C4-2B (cell line): ENCODE measurements at regions not wholly inside any gene's neighbourhood (a gene's known extent, or its start where the extent isn't known, plus 50 kb on each side); places are given as distances from the start of the nearest gene placed in this dataset.

ENCODE experiments used
- CTCF ChIP-seq: fragments of 450-650 bp; conservative IDR thresholded peaks from 2 replicates; pipeline ENCODE4 v1.5.1; 2017; ENCODE audit warnings: mild to moderate bottlenecking
- ZFX ChIP-seq: fragments of 450-650 bp; IDR thresholded peaks from 2 replicates; pipeline ENCODE4 v1.6.1; 2017

GRCh38 chr7:84258628-84259027, 64.0 kb upstream of the SEMA3A start:
- TF ChIP-seq CTCF (no peak), ZFX (no peak)
